Heart left ventricle (tissue), 16 donors: ENCODE measurements at regions not wholly inside any gene's neighbourhood (a gene's known extent, or its start where the extent isn't known, plus 50 kb on each side); places are given as distances from the start of the nearest gene placed in this dataset.

Experiments used
- ATAC-seq, 4 donors: fragments of 200-7000 bp; cut with Tn5 transposase; one replicate each; pipeline ENCODE4 v1.9.1; 2020 to 2022; ENCODE audit warnings: moderate library complexity in 4 of 4, mild to moderate bottlenecking in 3 of 4, moderate number of reproducible peaks in 1 of 4
- DNase-seq, 5 donors: peaks; one replicate each; pipeline ENCODE4 v3.0.0-alpha.2; 2020
- H3K27ac ChIP-seq, 12 donors: fragments of 200-600 bp; sonication (generic) in 4 of 12; one replicate each; pipeline versions ENCODE4 v1.5.0 to v1.8.0; 2016 to 2022; ENCODE audit warnings: mild to moderate bottlenecking in 2 of 12
- H3K27me3 ChIP-seq, 9 donors: fragments of 200-600 bp; sonication (generic) in 2 of 9; one replicate each; pipeline versions ENCODE4 v1.5.1 to v1.8.0; 2016 to 2022; ENCODE audit warnings: mild to moderate bottlenecking in 3 of 9
- H3K36me3 ChIP-seq, 9 donors: fragments of 200-600 bp; sonication (generic) in 2 of 9; one replicate each; pipeline versions ENCODE4 v1.5.0 to v1.8.0; 2018 to 2022; ENCODE audit warnings: mild to moderate bottlenecking in 2 of 9
- H3K4me1 ChIP-seq, 12 donors: fragments of 200-600 bp; sonication (generic) in 4 of 12; one replicate each; pipeline versions ENCODE4 v1.5.0 to v1.8.0; 2016 to 2022; ENCODE audit warnings: mild to moderate bottlenecking in 3 of 12
- H3K4me3 ChIP-seq, 12 donors: fragments of 200-600 bp; sonication (generic) in 4 of 12; one replicate each; pipeline versions ENCODE4 v1.5.0 to v1.8.0; 2017 to 2022; ENCODE audit warnings: mild to moderate bottlenecking in 9 of 12, moderate library complexity in 4 of 12
- H3K9me3 ChIP-seq, 12 donors: fragments of 200-600 bp; sonication (generic) in 4 of 12; one replicate each; pipeline versions ENCODE4 v1.5.0 to v1.8.0; 2016 to 2022; ENCODE audit warnings: mild to moderate bottlenecking in 1 of 12
- POLR2A ChIP-seq, 2 donors: fragments of 450-650 bp; IDR thresholded peaks; one replicate each; pipeline ENCODE4 v1.6.1; 2017; ENCODE audit warnings: antibody characterized with exemption in 2 of 2, mild to moderate bottlenecking in 2 of 2, moderate library complexity in 2 of 2
- WGBS, 4 donors: extraction: QIAGEN DNeasy Blood & Tissue Kit in 2 of 4; methylation state at CpG; one replicate each; pipeline versions ENCODE4 v1.1.5 to v1.1.7; 2013 to 2018; 5-methylcytosine and 5-hydroxymethylcytosine counted together
- intact Hi-C, 10 donors: fragments of 100-400 bp; cut with DNase I; formaldehyde crosslinking; loops; one replicate each; pipeline versions ENCODE4 v1.11.1 to v1.14.2; 2022
- TF ChIP-seq, protein P1 (sequence below), 12 donors: fragments of 200-600 bp; sonication (generic) in 4 of 12; IDR thresholded peaks; one replicate each; pipeline versions ENCODE4 v1.5.0 to v1.8.0; 2018 to 2022; ENCODE audit warnings: antibody characterized with exemption in 12 of 12, mild to moderate bottlenecking in 5 of 12
- donor health status: ischemic (EF 13 %, LVEDD 7.1; RV severe dilation, severe dysfunction).
- donor health status: healthy with polysubstance abuse.
- donor health status: DM: no; HTN: yes; CAD: no.
- donor health status: DM: no; HTN: no; CAD: no.
- donor health status: ischemic (EF 25% LVEDD 6.9; RV normal size, moderate dysfunction).
- donor health status: ischemic (EF 25% LVEDD 5.7; RV mildly dilated, moderate dysfunction).
- donor health status: healthy.
- donor health status: DM: yes; HTN: yes; CAD: no.
- donor health status: ischemic (EF 35%, LVEDD 5.7; RV mildly dilated, moderate dysfunction).
- donor health status: nonischemic (EF 11% LVEDD 7.7; RV severe dilation, severe dysfunction).
- donor health status: DM: yes; HTN: yes; CAD: no.
- donor health status: PGD.
- donor health status: ischemic (EF 29% LVEDD 5.4; RV normal size, mild dysfunction).
- donor health status: nonischemic (EF 23%, LVEDD 6.1; RV moderate dilation, normal function).

DNA sequence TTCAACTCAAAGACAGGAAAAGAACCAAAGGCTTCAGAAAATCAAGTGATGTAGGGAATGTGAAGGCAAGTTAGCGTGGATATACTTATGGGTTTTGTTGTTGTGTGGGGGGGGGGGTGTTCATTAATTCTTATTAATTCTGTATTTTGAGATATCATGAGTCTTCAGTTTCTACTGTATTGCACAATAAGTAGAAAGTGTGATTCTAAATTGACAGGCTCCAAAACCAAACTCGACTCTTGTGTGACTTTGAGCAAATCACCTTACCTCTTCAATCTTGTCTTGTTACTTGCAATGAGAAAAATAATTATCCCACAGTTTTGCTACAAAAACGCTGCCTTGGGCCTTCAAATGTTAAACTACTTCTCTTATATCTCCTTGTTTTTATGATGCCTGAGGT lies 453.9 kb upstream of the GOT2 start:
- TF ChIP-seq POLR2A (IDR thresholded peaks at IDR 0.05): no peak
- TF ChIP-seq, protein P1, sequence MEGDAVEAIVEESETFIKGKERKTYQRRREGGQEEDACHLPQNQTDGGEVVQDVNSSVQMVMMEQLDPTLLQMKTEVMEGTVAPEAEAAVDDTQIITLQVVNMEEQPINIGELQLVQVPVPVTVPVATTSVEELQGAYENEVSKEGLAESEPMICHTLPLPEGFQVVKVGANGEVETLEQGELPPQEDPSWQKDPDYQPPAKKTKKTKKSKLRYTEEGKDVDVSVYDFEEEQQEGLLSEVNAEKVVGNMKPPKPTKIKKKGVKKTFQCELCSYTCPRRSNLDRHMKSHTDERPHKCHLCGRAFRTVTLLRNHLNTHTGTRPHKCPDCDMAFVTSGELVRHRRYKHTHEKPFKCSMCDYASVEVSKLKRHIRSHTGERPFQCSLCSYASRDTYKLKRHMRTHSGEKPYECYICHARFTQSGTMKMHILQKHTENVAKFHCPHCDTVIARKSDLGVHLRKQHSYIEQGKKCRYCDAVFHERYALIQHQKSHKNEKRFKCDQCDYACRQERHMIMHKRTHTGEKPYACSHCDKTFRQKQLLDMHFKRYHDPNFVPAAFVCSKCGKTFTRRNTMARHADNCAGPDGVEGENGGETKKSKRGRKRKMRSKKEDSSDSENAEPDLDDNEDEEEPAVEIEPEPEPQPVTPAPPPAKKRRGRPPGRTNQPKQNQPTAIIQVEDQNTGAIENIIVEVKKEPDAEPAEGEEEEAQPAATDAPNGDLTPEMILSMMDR (IDR thresholded peaks at IDR 0.05): no peak
- intact Hi-C loops: no loop called here
- no peak overlapping the region for H3K4me3 ChIP-seq
- H3K9me3 ChIP-seq: peaks cover 0 to 15% (median 0%) of the 10 kb centered on the region in 12 donors
- ATAC-seq (no peak), DNase-seq (no peak)
- H3K36me3 ChIP-seq: no peaks in the 10 kb centered on the region
- no peak overlapping the region for H3K27ac ChIP-seq
- no peaks in the 10 kb centered on the region for H3K27me3 ChIP-seq
- H3K4me1 ChIP-seq: peaks cover 0 to 3% (median 0%) of the 10 kb centered on the region in 12 donors
- WGBS, 4 donors: 71 to 80% (median 72%) methylated on average over 3 of the region's 3 CpGs

DNA sequence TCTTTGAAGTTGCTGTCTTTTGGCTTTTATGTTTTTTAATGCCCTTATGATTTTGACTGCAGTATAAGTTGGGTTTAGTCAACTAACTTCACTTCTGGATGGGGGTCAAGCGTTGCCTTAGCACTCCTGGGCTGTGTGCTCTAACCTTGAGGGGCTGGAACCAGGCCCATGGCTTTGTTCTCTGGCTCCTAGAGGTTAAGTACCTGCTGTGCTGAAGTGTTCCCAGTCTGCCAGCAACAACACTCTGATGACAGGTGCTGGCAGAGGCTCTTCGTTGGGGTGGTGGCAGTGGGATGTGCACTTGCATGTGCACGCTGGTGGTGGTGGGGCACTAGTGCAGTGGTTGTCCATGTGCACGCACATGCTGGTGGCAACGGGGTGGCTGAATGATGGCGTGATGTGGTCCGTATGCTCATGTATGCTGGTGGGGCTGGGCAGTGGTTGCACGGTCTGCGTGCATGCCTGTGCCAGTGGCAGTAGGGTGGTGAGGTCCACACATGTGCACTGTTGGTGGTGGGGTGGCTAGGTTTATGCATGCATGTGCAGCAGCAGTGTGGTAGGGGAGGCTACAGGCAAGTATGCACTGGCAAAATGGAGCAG lies 447.8 kb upstream of the GOT2 start:
- TF ChIP-seq, protein P1 (IDR thresholded peaks at IDR 0.05): no peak
- TF ChIP-seq POLR2A (IDR thresholded peaks at IDR 0.05): no peak
- DNase-seq: no peak

DNA sequence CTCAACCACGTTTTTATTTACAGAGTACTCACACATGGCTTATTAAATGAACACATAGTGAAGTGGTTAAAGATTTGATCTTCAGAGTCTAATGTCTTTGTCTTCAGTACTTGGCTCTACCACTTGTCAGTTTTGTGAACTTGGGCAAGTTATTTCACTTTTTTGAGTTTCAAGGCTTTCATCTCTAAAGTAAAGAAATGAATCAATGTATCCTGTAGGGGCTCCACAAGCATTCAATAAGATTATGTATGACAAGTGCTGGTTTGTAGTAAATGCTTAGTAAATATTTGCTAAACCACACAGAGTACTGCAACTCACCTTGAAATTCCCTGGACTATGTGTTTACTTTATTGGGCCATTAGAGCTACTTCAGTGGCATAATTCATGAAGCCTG lies 446.0 kb upstream of the GOT2 start:
- intact Hi-C loops: no loop called here
- TF ChIP-seq POLR2A (IDR thresholded peaks at IDR 0.05): no peak
- TF ChIP-seq, protein P1 (IDR thresholded peaks at IDR 0.05): no peak
- H3K36me3 ChIP-seq: no peaks in the 10 kb centered on the region
- H3K9me3 ChIP-seq: peaks cover 0 to 5% (median 0%) of the 10 kb centered on the region in 12 donors
- H3K27ac ChIP-seq: no peak overlapping the region
- no peak overlapping the region for H3K4me3 ChIP-seq
- WGBS, 4 donors: 45 to 55% (median 48%) methylated on average over 1 of the region's 1 CpG
- H3K27me3 ChIP-seq: no peaks in the 10 kb centered on the region
- DNase-seq (no peak), ATAC-seq (no peak)
- H3K4me1 ChIP-seq: no peaks in the 10 kb centered on the region

More for the DNA sequence above, 447.8 kb upstream of the GOT2 start:
- ATAC-seq: peak in 1 of 4 donors; percentile 31
- Histone ChIP-seq H3K4me3 (no peak overlapping the region), H3K4me1 (no peaks in the 10 kb centered on the region), H3K27me3 (no peaks in the 10 kb centered on the region), H3K36me3 (no peaks in the 10 kb centered on the region), H3K27ac (no peak overlapping the region), H3K9me3 (peaks cover 0 to 15% (median 0%) of the 10 kb centered on the region in 12 donors)
- intact Hi-C loops: no loop called here
- 83 to 89% (median 86%) methylated on average over 8 to 9 of the region's 9 CpGs for WGBS, 4 donors

DNA sequence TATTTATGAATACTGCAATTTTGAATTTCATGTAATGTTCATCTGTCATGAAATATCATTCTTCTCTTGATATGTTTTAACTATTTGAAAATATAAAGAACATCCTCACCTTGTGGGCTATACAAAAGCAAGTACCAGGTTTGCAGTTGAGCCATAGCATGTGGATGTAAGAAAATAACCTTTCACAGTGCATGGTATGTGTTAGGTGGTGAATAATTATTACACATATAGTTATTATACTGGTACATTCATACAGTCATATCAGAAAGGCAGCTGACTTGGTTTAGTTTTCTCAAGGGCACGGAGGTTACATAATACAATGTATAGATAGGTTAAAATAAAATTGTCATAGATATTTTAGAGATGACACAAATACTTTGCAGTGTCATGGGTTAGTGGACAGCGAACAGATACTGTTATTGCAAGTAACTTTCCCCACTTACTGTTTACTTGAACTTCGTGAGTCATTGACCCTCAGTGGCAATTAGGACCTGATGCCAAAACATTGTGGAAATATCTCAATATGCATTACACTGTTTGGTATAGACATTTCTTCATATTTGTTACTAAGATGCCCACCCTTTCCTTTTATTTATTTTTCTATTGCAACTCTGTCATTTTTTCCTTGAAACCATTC lies 445.4 kb upstream of the GOT2 start:
- Histone ChIP-seq H3K27ac (no peak overlapping the region), H3K9me3 (peaks cover 0 to 2% (median 0%) of the 10 kb centered on the region in 12 donors), H3K4me1 (no peaks in the 10 kb centered on the region), H3K36me3 (no peaks in the 10 kb centered on the region), H3K4me3 (no peak overlapping the region), H3K27me3 (no peaks in the 10 kb centered on the region)
- ATAC-seq (no peak), DNase-seq (no peak)
- 70 to 88% (median 86%) methylated on average over 3 of the region's 3 CpGs for WGBS, 4 donors
- TF ChIP-seq, protein P1 (IDR thresholded peaks at IDR 0.05): no peak
- no peak for TF ChIP-seq POLR2A (IDR thresholded peaks at IDR 0.05)
- intact Hi-C loops: no loop called here
